HFFc6 (cell line): ENCODE measurements at regions not wholly inside any gene's neighbourhood (a gene's known extent, or its start where the extent isn't known, plus 50 kb on each side); places are given as distances from the start of the nearest gene placed in this dataset.

Experiments used
- DNase-seq: peaks from one replicate; pipeline ENCODE4 v3.0.0-alpha.2; 2018
- H3K27ac Mint-ChIP-seq: 2 replicates; pipeline ENCODE4 v1.8.0; 2020; ENCODE audit warnings: mild to moderate bottlenecking, mixed read lengths
- H3K27me3 Mint-ChIP-seq: 2 replicates; pipeline ENCODE4 v1.8.0; 2021; ENCODE audit warnings: mild to moderate bottlenecking, moderate library complexity, mixed read lengths; ENCODE audit not compliant: insufficient read depth
- H3K36me3 Mint-ChIP-seq: 2 replicates; pipeline ENCODE4 v1.8.0; 2021; ENCODE audit warnings: low read depth, mixed read lengths
- H3K4me1 Mint-ChIP-seq: 2 replicates; pipeline ENCODE4 v1.8.0; 2020; ENCODE audit warnings: low read depth, mixed read lengths
- H3K4me3 Mint-ChIP-seq: 2 replicates; pipeline ENCODE4 v1.8.0; 2020; ENCODE audit warnings: mild to moderate bottlenecking, moderate library complexity, mixed read lengths
- H3K9me3 Mint-ChIP-seq: 2 replicates; pipeline ENCODE4 v1.8.0; 2020; ENCODE audit warnings: mild to moderate bottlenecking, mixed read lengths
- TF ChIP-seq, protein P1 (sequence below): fragments of 200-600 bp; sonication (generic); IDR thresholded peaks from 2 replicates; pipeline ENCODE4 v1.5.0; 2021; ENCODE audit warnings: antibody characterized with exemption, mild to moderate bottlenecking

DNA sequence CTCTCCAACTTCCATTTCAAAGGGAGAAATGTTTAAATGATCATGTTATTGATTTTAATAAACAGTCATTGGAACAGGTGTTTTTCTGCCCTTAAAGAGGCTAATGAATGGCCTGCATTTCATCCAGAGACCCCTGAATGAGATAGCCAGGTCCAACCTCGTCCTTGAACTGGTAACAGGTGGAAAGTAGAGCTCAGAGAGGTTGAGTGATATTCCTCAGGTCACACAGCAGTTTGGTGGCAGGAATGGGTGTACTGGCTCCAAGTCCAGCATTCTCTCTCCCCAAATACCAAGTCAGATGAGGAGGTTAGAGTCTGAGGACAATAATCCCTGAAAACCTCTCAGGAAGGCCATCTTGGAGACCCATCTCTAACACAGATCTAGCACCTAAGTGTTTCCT is 81.7 kb upstream of the ANO1 start:
- TF ChIP-seq, protein P1, sequence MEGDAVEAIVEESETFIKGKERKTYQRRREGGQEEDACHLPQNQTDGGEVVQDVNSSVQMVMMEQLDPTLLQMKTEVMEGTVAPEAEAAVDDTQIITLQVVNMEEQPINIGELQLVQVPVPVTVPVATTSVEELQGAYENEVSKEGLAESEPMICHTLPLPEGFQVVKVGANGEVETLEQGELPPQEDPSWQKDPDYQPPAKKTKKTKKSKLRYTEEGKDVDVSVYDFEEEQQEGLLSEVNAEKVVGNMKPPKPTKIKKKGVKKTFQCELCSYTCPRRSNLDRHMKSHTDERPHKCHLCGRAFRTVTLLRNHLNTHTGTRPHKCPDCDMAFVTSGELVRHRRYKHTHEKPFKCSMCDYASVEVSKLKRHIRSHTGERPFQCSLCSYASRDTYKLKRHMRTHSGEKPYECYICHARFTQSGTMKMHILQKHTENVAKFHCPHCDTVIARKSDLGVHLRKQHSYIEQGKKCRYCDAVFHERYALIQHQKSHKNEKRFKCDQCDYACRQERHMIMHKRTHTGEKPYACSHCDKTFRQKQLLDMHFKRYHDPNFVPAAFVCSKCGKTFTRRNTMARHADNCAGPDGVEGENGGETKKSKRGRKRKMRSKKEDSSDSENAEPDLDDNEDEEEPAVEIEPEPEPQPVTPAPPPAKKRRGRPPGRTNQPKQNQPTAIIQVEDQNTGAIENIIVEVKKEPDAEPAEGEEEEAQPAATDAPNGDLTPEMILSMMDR = no peak
- H3K27ac Mint-ChIP-seq = no peak overlapping the region
- H3K4me1 Mint-ChIP-seq = no peaks in the 10 kb centered on the region
- no peak for DNase-seq
- peaks cover 68% of the 10 kb centered on the region for H3K27me3 Mint-ChIP-seq
- peaks cover 4% of the 10 kb centered on the region; the same call in 1 of the 2 replicates for H3K9me3 Mint-ChIP-seq
- no peak overlapping the region for H3K4me3 Mint-ChIP-seq
- 0 out of 2 replicates have a peak, but pooled peaks cover 4% of the 10 kb centered on the region for H3K36me3 Mint-ChIP-seq

DNA sequence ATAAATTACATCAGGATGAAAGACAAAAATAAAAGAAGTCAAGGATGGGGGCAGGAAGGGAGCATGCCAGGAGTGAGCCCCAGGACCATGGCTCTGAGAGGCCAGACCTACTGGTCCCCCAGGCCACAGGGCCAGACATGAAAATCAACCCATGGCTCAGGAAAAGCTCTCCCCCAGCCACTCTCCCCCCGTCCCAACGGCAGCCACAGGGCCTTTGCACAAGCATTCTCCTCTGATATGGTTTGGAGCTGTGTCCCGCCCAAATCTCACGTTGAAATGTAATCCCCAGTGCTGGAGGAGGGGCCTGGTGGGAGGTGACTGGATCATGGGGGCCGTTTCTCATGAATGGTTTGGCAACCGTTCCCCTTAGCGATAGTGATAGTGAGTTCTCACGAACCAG is 80.8 kb upstream of the ANO1 start:
- no peak for DNase-seq
- H3K9me3 Mint-ChIP-seq = peaks cover 4% of the 10 kb centered on the region; the same call in 1 of the 2 replicates
- no peak overlapping the region for H3K27ac Mint-ChIP-seq
- no peak overlapping the region for H3K4me3 Mint-ChIP-seq
- peaks cover 69% of the 10 kb centered on the region for H3K27me3 Mint-ChIP-seq
- 0 out of 2 replicates have a peak, but pooled peaks cover 4% of the 10 kb centered on the region for H3K36me3 Mint-ChIP-seq
- no peaks in the 10 kb centered on the region for H3K4me1 Mint-ChIP-seq
- TF ChIP-seq, protein P1 = no peak

DNA sequence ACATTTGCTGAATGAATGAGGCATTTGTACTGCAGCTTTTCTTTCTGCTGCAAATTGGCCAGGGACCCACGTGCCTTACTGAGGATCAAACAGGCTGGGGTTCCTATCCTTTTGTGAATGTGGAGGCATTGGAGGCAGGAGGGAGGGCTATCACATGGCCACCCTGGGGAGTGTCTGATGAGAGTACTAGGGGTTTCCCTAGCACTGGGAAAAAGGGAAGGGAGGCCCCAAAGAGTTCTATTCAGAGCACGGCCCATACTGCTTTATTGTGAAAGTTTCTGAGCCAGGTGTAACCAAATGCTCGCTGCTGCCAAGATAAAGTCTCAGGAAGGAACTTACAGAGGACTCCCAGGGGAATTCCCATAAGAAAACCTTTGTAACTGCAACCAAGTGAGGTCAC is 78.4 kb upstream of the ANO1 start:
- no peak for DNase-seq
- Mint-ChIP-seq H3K4me1 (no peaks in the 10 kb centered on the region), H3K27ac (no peak overlapping the region), H3K4me3 (no peak overlapping the region), H3K9me3 (no peaks in the 10 kb centered on the region; the same call in 1 of the 2 replicates), H3K27me3 (peaks cover 65% of the 10 kb centered on the region), H3K36me3 (0 out of 2 replicates have a peak, but pooled peaks cover 2% of the 10 kb centered on the region)
- TF ChIP-seq, protein P1 = no peak

DNA sequence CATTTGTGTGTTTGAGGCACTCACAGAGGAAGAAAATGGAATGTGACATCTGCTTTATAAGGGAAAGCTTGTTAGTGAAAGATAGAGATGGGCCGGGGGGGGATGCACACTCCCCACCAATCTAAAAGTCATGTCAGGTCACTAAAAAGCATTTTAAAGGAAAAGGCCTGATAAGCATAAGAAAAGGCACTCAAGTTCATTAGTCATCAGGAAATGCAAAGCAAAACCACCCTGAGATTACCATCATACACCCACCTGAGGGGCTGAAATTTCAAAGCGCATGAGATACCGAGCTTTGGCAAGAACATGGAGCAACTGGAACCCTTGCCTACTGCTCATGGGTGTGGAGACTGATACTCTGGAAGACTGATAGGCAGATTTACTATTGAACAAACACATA is 77.9 kb upstream of the ANO1 start:
- Mint-ChIP-seq H3K27me3 (peaks cover 65% of the 10 kb centered on the region), H3K27ac (no peak overlapping the region), H3K4me3 (no peak overlapping the region), H3K36me3 (no peaks in the 10 kb centered on the region), H3K9me3 (no peaks in the 10 kb centered on the region; the same call in 1 of the 2 replicates), H3K4me1 (peaks cover 5% of the 10 kb centered on the region)
- TF ChIP-seq, protein P1 = no peak
- DNase-seq = no peak

DNA sequence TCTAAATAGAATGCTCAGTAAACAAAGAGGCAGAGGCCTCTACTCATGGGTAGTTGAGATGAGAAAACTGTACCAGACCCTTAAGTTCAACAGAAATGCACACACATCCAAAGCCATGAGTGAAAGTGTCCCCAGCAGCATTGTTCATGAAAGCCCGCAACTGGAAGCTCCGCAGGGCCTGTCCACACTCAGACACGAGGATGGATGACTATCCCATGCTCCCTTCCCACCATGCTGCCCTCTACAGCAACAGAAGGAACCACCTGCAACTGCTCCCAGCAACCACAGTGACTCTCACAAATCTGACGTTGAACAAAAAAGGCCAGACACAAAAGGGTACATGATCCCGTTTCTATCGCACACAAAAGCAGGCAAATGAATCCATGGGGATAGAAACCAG is 76.9 kb upstream of the ANO1 start:
- peaks cover 63% of the 10 kb centered on the region for H3K27me3 Mint-ChIP-seq
- H3K9me3 Mint-ChIP-seq = no peaks in the 10 kb centered on the region
- no peaks in the 10 kb centered on the region for H3K36me3 Mint-ChIP-seq
- no peak overlapping the region for H3K27ac Mint-ChIP-seq
- no peak overlapping the region for H3K4me3 Mint-ChIP-seq
- TF ChIP-seq, protein P1 = no peak
- no peak for DNase-seq
- H3K4me1 Mint-ChIP-seq = peaks cover 15% of the 10 kb centered on the region

DNA sequence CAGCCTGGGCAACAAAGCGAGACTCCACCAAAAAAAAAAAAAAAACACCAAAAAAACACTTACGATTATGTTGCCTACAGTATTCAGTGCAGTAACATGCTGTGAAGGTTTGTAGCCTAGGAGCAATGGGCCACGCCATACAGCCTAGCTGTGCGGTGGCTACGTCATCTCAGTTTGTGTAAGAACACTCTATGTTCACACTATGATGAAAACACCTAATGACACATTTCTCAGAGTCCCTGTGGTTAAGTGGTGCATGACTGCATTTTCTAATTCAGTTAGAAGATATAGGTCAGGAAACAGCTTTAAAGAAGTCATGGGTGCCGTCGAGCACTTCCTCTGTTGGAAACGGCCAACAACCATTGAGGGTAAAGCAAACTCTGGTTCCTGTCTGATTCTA is 75.7 kb upstream of the ANO1 start:
- H3K9me3 Mint-ChIP-seq = no peaks in the 10 kb centered on the region
- H3K4me1 Mint-ChIP-seq = peaks cover 20% of the 10 kb centered on the region
- peaks cover 55% of the 10 kb centered on the region for H3K27me3 Mint-ChIP-seq
- DNase-seq = no peak
- TF ChIP-seq, protein P1 = no peak
- H3K27ac Mint-ChIP-seq = no peak overlapping the region
- H3K36me3 Mint-ChIP-seq = no peaks in the 10 kb centered on the region
- H3K4me3 Mint-ChIP-seq = no peak overlapping the region
